Transverse colon (tissue), 4 donors: ENCODE measurements at regions not wholly inside any gene's neighbourhood (a gene's known extent, or its start where the extent isn't known, plus 50 kb on each side); places are given as distances from the start of the nearest gene placed in this dataset.

Experiments used
- EP300 ChIP-seq: sonication (generic); formaldehyde crosslinking; IDR thresholded peaks from one replicate; pipeline ENCODE4 v1.6.1; 2017; ENCODE audit warnings: antibody characterized with exemption, low read depth
- POLR2A ChIP-seq: fragments of 450-650 bp; IDR thresholded peaks from one replicate; pipeline ENCODE4 v1.6.1; 2016; ENCODE audit warnings: antibody characterized with exemption, mild to moderate bottlenecking, moderate library complexity
- POLR2AphosphoS5 ChIP-seq, 3 donors: sonication (generic); formaldehyde crosslinking; IDR thresholded peaks; one replicate each; pipeline ENCODE4 v1.6.1; 2016; ENCODE audit warnings: antibody characterized with exemption in 3 of 3
- TF ChIP-seq, protein P1 (sequence below), 5 experiments: fragments of 200-600 bp in 3 of 5; fragments of 450-650 bp in 2 of 5; sonication (generic) in 3 of 5; IDR thresholded peaks; 1 replicate in 2 of 5; 2 replicates in 3 of 5; pipeline ENCODE4 v1.5.1; 2016 to 2017; ENCODE audit warnings: antibody characterized with exemption in 5 of 5, inconsistent platforms in 3 of 5, mild to moderate bottlenecking in 2 of 5, moderate library complexity in 1 of 5

DNA sequence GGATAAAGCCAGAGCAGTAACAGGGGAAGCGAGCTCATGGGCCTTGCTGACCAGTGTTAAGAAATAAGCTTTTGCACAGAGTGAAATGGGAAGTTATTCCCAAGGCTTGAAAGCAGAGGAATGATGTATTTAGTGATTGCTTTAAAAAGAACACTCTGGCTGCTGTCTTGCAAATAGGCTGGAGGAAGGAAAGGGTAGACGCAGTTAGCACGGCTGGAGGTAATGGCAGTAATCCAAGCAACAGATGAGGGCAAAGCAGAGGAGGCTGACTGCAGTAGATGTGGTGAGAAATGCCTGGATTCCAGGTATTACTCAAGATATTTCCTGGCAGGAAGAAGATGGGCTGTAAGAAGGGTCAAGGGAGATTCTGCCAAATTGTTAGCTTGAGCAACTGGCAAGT, 1342.3 kb upstream of the AGA start:
- TF ChIP-seq, protein P1, sequence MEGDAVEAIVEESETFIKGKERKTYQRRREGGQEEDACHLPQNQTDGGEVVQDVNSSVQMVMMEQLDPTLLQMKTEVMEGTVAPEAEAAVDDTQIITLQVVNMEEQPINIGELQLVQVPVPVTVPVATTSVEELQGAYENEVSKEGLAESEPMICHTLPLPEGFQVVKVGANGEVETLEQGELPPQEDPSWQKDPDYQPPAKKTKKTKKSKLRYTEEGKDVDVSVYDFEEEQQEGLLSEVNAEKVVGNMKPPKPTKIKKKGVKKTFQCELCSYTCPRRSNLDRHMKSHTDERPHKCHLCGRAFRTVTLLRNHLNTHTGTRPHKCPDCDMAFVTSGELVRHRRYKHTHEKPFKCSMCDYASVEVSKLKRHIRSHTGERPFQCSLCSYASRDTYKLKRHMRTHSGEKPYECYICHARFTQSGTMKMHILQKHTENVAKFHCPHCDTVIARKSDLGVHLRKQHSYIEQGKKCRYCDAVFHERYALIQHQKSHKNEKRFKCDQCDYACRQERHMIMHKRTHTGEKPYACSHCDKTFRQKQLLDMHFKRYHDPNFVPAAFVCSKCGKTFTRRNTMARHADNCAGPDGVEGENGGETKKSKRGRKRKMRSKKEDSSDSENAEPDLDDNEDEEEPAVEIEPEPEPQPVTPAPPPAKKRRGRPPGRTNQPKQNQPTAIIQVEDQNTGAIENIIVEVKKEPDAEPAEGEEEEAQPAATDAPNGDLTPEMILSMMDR (IDR thresholded peaks at IDR 0.05), result no peak
- TF ChIP-seq EP300 (no peak), POLR2A (no peak), POLR2AphosphoS5 (IDR thresholded peaks at IDR 0.05) (no peak)
